Mononuclear cell (primary cell): ENCODE measurements at regions not wholly inside any gene's neighbourhood (a gene's known extent, or its start where the extent isn't known, plus 50 kb on each side); places are given as distances from the start of the nearest gene placed in this dataset.

ENCODE experiments used
- H3K27me3 ChIP-seq: 2 replicates; pipeline ENCODE4 v1.6.0; 2011; ENCODE audit warnings: low read length, control low read depth; ENCODE audit not compliant: insufficient read depth
- H3K4me1 ChIP-seq: 2 replicates; pipeline ENCODE4 v1.5.1; 2011; ENCODE audit warnings: mild to moderate bottlenecking, low read length, control low read depth; ENCODE audit not compliant: insufficient read depth
- H3K4me3 ChIP-seq: 2 replicates; pipeline ENCODE4 v1.5.1; 2011; ENCODE audit warnings: mild to moderate bottlenecking, low read length, moderate library complexity
- H3K9me3 ChIP-seq: 2 replicates; pipeline ENCODE4 v1.5.1; 2011; ENCODE audit warnings: low read depth, mild to moderate bottlenecking, control low read depth, low read length

DNA sequence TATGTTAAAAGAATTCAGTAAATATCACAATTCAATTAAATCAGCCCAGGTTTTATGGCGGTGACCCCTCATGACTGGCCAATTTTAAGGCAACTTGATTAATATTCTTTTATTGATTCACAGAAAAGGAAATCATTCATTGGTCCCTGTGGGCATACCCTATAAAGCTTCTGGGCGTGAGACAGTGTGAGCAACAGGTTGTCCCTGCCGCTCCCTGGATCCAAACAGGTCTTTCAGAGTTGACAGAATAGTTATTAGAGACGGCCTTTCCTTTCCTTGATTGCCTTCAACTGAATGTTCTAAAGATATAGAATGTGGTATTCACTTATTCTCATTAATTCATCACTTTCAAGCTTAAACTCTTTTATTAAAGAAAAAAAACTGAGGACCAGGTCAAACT lies 433.9 kb downstream of the KCNJ2 start:
- no peaks in the 10 kb centered on the region for H3K4me1 ChIP-seq
- H3K27me3 ChIP-seq = no peaks in the 10 kb centered on the region
- no peak overlapping the region for H3K4me3 ChIP-seq
- no peaks in the 10 kb centered on the region for H3K9me3 ChIP-seq

DNA sequence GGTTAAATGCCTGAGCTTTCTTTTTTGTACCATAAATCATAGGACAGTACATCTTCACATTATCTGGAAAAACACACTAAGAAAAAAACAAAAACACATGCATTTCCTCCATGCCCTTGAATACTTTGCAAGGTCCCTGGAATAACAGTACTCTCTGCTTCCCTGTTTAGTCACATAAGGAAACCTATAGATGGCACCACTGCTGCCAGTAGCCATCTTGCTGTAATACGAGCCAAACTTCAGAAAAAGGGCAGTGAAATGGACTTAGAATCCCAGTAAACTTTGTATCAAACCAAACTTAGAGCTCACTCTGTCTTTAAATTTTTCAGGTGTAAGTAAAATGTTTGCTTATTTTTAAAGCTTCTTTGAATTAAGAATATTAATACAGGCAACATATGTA lies 435.5 kb downstream of the KCNJ2 start:
- Histone ChIP-seq H3K9me3 (no peaks in the 10 kb centered on the region), H3K27me3 (no peaks in the 10 kb centered on the region)

DNA sequence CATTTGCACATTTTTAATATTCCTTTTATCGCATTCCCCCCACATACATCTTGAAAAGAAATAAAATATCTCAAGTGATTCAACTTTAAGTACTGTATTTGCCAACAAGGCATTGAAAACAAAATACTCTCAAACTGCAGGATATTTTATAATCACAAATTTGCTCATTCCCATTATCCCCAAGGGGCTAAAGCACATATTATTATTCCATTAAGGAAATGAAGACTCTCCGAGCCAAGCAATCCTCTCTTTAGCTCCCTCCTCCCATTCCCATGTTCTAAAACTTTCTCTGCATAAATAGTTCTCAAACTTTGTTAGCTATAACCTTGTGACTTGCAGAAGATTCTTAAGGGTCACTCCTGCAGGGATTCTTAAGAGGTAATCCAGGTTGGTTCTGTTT lies 436.8 kb downstream of the KCNJ2 start:
- Histone ChIP-seq H3K27me3 (no peaks in the 10 kb centered on the region), H3K4me1 (no peaks in the 10 kb centered on the region)

More for the DNA sequence above, 435.5 kb downstream of the KCNJ2 start:
- no peaks in the 10 kb centered on the region for H3K4me1 ChIP-seq
- H3K4me3 ChIP-seq = no peak overlapping the region

DNA sequence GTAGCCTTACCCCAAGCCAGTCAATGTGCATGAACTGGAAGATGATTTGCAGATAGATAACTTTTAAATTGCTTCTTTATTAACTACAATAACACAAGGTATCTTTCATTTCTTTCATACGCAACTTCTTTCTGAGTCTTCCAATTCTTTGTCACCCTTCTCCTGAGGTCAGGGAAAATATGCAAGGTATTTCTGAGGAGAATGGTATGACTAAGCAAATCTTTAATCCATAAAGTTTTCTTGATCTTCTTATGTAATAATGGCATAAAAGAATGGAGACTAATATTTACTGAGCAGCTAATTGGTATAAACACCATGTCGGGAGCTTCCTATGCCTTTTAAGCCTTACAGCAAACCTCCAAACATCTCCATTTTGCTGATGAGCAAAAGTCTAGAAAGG lies 438.9 kb downstream of the KCNJ2 start:
- Histone ChIP-seq H3K9me3 (no peaks in the 10 kb centered on the region), H3K4me3 (no peak overlapping the region), H3K4me1 (no peaks in the 10 kb centered on the region), H3K27me3 (no peaks in the 10 kb centered on the region)

More for the DNA sequence above, 436.8 kb downstream of the KCNJ2 start:
- Histone ChIP-seq H3K9me3 (no peaks in the 10 kb centered on the region), H3K4me3 (no peak overlapping the region)

DNA sequence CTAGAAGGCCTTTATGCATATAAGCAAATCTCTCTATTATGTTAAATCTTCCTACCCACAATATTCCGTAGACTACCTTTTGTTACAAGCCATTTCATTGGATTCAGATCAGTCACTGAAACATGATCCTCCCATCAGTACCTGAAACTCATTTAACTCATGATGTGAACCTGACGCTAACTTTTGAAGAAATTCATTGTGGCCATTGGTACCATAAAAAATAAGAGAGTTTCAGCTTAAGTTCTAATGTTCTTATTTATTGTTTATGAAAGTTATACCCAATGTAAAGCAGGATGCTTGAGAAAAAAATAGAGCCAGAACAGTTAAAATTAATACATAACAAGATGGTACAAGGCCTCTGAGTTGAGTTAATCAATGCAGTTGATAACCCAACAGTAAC lies 439.6 kb downstream of the KCNJ2 start:
- Histone ChIP-seq H3K9me3 (no peaks in the 10 kb centered on the region), H3K4me3 (no peak overlapping the region), H3K4me1 (no peaks in the 10 kb centered on the region), H3K27me3 (no peaks in the 10 kb centered on the region)

DNA sequence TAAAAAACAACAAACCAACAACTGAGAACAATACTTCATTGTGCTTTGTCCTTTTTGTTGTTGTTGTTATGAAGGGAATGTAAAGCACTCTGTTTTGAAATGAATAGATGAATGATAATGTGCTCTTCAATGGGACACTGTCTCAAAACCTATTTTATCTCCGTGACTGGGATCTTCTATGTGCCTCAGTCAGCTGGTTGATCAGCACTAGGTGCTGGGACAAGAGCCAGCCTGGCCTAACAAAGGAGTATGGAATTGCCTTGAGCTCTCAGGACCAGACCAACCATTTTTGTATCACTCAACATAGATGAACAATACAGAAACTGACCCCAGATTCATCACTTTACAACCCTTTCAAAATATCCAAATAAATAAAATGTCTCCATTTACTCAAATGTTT lies 440.2 kb downstream of the KCNJ2 start:
- no peaks in the 10 kb centered on the region for H3K9me3 ChIP-seq
- H3K4me3 ChIP-seq = no peak overlapping the region
- H3K27me3 ChIP-seq = no peaks in the 10 kb centered on the region
- no peaks in the 10 kb centered on the region for H3K4me1 ChIP-seq

DNA sequence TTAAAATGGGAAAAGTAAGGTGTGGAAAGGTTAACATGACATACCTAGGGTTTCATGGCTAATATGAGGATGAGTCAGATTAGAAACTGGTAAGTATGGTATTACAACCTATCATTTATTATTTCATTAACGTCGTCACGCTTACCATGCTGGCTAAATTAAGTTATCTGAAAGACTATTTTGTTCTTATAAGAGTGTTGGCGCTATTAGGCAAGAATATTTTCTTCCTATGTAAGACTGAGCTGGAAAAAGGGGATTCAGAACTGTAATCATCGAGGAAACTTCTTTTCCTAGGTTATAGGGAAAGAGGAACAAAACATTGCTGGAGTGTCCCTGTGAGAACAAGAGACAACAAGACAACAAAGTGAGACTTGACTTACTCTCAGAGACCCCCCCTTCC lies 440.8 kb downstream of the KCNJ2 start:
- H3K4me3 ChIP-seq = no peak overlapping the region
- H3K9me3 ChIP-seq = no peaks in the 10 kb centered on the region
- H3K4me1 ChIP-seq = no peaks in the 10 kb centered on the region
- H3K27me3 ChIP-seq = no peaks in the 10 kb centered on the region

DNA sequence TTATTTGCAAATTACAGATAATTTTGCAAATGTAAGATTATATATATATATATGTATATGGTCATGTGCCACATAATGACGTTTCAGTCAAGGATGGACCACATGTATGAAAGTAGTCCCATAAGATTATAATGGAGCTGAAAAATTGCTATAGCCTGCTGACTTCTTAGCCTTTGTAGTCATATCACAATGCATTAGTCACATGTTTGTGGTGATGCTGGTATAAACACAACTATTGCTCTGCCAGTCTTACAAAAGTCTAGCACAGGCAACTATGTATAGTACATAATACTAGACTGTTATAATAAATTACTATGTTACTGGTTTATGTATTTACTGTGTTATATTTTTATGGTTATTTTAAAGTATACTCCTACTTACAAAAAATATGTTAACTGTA lies 444.3 kb downstream of the KCNJ2 start:
- H3K27me3 ChIP-seq = no peaks in the 10 kb centered on the region
- H3K9me3 ChIP-seq = no peaks in the 10 kb centered on the region
- H3K4me3 ChIP-seq = no peak overlapping the region
- H3K4me1 ChIP-seq = no peaks in the 10 kb centered on the region

DNA sequence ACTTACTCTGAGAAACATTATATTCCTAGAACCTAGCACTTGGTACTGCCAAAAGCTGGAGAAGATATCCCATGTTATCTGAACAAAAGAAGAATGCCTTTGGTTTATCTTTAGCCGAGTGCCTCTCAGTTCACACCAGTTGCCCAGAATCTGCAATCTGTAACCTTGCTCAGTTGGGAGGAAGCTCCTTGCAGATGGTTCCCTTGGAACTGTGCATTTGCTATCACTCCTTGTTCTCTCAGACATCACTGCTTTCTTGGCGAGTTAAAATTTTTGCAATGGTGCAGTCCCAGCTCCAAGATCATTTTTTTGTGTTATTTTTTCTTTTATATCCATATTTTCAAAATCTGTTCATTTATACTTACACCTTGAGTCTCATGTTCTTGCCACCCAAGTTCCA lies 446.5 kb downstream of the KCNJ2 start:
- Histone ChIP-seq H3K9me3 (no peaks in the 10 kb centered on the region), H3K27me3 (no peaks in the 10 kb centered on the region), H3K4me1 (no peaks in the 10 kb centered on the region), H3K4me3 (no peak overlapping the region)

DNA sequence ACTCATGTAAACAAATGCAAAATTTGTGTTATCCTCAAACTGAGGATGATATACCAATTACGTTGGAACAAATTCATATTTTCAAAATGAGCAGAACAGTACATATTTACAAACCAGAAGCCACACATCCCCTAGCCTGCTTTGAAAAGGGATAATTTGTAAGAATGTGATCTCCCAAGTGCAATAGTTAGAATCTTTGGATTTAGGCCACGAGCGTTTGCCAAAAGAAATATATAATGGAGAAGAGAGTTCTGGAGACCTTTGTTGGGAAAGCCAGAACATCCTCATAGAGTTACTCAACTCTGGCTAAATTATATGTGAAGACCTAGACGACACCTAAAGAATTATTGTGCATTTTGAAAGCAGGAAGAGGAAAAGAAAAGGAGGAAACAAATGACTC lies 449.3 kb downstream of the KCNJ2 start:
- Histone ChIP-seq H3K4me1 (peaks cover 14% of the 10 kb centered on the region), H3K4me3 (no peak overlapping the region), H3K9me3 (no peaks in the 10 kb centered on the region), H3K27me3 (no peaks in the 10 kb centered on the region)

DNA sequence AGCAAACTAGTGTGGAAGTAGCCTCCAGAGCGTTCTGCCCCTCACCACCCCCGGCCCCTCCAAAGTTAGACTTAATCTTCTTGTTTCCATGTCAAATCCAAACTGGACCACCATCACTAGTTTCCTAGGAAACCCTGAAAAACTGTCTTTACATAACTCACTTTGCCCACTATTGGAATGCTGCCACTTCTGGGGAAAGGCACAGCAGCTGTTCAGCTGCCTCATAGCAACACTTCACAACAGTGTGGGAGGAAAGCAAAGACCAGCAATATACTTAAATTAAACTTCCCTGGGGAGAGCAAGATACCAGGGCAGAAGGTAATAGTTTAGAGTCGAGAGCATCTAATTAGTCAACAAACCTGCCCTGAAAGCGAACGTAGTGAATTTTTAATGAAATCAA lies 452.2 kb downstream of the KCNJ2 start:
- H3K27me3 ChIP-seq = no peaks in the 10 kb centered on the region
- H3K4me1 ChIP-seq = peaks cover 28% of the 10 kb centered on the region
- H3K9me3 ChIP-seq = no peaks in the 10 kb centered on the region
- no peak overlapping the region for H3K4me3 ChIP-seq

DNA sequence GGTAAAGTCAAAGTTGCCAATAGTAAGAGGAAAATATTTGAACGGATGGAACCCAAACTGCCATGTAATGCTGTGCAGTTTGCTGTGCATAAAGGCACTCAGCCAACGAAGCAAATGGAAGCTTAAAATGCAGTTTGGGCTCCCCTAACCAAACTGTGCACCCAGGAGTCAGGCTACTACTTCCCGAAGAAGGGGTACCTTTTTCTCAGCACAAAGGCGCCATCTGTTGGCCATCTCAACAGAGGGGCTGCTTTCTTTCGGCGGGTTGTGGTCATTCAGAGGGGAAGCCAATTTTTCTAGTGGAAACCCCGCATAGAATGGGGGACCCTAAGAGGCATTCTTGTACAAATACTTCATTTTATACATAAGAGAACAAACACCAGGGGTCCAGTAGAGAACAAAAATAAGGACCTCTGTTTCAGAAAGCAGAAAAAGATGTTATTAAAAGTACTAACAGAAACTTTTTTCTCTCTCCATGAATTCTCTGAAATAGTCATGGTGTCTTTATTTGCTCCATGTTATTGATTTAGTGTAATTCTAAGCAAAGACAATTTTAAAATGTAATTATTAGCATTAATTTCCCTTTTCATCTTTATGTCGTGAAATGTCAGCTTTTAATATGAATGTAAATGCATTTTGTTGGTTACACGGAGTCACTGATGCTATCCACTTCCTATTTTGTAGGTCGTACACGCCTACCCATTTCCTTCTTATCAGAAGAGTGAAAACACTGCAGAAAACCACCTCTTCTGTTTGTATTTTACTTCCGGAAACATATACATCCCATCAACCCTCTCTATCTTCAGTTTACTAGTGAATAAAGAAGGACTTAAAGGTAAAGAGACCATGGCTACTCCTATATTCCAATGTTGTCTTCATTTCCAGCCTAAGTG lies 453.3 kb downstream of the KCNJ2 start:
- Histone ChIP-seq H3K4me3 (no peak overlapping the region), H3K4me1 (peaks cover 28% of the 10 kb centered on the region), H3K9me3 (no peaks in the 10 kb centered on the region), H3K27me3 (no peaks in the 10 kb centered on the region)

DNA sequence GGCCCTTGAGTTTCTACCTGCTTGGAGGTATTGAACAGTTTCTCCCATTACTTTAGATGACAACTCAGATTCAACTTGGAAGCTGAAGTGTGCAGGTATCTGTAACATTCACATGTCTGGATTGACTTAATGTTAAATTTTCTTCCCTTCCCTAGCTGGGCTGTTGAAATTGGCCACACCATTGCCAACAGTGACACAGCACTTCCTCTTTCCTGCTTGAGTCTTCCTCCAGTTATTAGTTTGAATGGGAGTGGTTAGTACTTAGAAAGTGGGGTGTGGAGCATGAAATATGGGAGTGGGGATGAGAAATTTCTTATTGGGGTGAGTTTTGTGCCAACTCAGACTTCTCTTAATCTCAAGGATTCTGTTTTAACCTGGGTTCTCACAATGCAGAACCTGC lies 454.9 kb downstream of the KCNJ2 start:
- no peaks in the 10 kb centered on the region for H3K27me3 ChIP-seq
- H3K4me1 ChIP-seq = peaks cover 28% of the 10 kb centered on the region
- no peak overlapping the region for H3K4me3 ChIP-seq
- no peaks in the 10 kb centered on the region for H3K9me3 ChIP-seq

DNA sequence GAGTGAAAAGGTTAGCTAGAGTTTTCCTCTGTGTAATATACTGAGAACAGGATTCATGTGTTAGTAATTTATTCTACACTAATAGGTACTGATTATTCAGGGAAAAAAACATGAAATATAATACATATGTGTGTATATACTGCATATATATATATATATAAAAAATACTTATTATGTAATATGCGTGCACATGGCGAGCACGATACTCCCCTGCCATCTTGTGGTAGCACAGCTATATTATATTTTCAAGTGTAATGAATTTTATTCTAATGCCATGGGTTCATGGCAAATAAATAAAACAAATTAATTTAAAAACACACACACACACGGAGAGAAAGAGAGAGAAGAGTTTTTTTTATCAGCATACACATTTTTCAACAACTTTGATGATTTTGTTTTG lies 460.6 kb downstream of the KCNJ2 start:
- H3K4me3 ChIP-seq = no peak overlapping the region
- peaks cover under 1% of the 10 kb centered on the region for H3K4me1 ChIP-seq
- no peaks in the 10 kb centered on the region for H3K9me3 ChIP-seq
- no peaks in the 10 kb centered on the region for H3K27me3 ChIP-seq

DNA sequence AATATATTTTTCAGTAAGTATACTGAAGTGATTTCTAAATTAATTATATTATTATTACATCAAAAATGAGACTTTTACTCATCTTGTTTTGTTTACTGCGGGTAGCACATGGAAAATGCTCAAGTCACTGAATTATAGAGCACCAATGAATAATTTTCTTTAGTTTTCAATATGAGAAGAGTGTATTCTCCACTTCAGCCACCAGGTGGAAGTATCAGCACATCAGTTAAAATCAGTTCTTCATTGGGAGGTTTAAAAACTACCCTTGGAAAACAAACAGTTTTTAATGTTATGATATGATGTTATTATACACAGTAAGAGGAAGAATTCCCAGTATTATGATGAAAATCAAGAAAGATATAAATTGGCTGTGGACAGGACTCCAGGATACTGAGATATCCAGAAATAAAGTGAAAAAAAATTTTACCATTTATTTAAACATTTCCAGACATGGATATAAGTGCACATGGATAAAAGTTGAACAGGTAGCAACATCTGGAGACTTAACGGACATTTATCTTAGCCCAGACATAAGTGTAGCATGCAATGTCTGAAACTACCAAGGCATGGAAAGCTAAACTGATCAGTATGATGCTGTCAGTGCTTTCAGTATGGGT lies 467.3 kb downstream of the KCNJ2 start:
- H3K4me3 ChIP-seq = no peak overlapping the region
- no peaks in the 10 kb centered on the region for H3K27me3 ChIP-seq
- H3K4me1 ChIP-seq = no peaks in the 10 kb centered on the region
- no peaks in the 10 kb centered on the region for H3K9me3 ChIP-seq

DNA sequence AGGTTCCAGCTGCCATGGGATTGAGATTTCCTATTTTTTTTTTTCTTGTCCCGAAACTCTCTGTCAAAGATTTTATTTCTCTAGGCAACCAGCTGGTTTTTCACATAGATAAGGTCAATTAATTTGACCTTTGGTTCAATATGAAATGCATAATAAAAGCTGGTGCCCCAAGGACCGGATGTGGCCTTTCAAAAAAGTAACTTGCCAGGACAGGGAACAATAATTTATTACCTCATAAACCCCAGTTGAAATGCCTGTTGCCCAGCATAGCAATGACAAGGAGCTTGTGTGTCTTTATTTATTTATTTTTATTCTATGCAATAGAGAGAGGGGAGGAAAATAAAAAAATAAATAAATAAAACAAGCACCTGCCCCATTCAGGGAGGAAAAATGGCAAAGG lies 472.7 kb downstream of the KCNJ2 start:
- Histone ChIP-seq H3K4me3 (no peak overlapping the region), H3K27me3 (no peaks in the 10 kb centered on the region), H3K4me1 (no peaks in the 10 kb centered on the region), H3K9me3 (no peaks in the 10 kb centered on the region)
